ENCODE measurements at regions not wholly inside any gene's neighbourhood (a gene's known extent, or its start where the extent isn't known, plus 50 kb on each side); places are given as distances from the start of the nearest gene placed in this dataset.

- DNase-seq = no peak
These were observed 227.7 kb upstream of the CD96 start for GRCh38 chr3:111314181-111314873.

GRCh38 chr3:111314898-111315297 lies 227.1 kb upstream of the CD96 start:
- no peak for DNase-seq

GRCh38 chr3:111315930-111316587 lies 225.9 kb upstream of the CD96 start:
- no peak for DNase-seq

- DNase-seq = no peak
These were observed 223.7 kb upstream of the CD96 start for GRCh38 chr3:111318289-111318688.

GRCh38 chr3:111319598-111319997 lies 222.4 kb upstream of the CD96 start:
- no peak for DNase-seq

GRCh38 chr3:111321786-111322185 lies 220.2 kb upstream of the CD96 start:
- DNase-seq = no peak

- DNase-seq = no peak
These were observed 219.0 kb upstream of the CD96 start for GRCh38 chr3:111323019-111323418.

- DNase-seq = no peak
These were observed 217.8 kb upstream of the CD96 start for GRCh38 chr3:111324151-111324550.

- DNase-seq = no peak
These were observed 217.4 kb upstream of the CD96 start for GRCh38 chr3:111324645-111325044.

- no peak for DNase-seq
These were observed 216.8 kb upstream of the CD96 start for GRCh38 chr3:111325160-111325718.

- no peak for DNase-seq
These were observed 215.6 kb upstream of the CD96 start for GRCh38 chr3:111326144-111326995.

GRCh38 chr3:111331306-111331705 lies 210.7 kb upstream of the CD96 start:
- no peak for DNase-seq

- DNase-seq = no peak
These were observed 210.1 kb upstream of the CD96 start for GRCh38 chr3:111331912-111332311.

- DNase-seq = no peak
These were observed 209.4 kb upstream of the CD96 start for GRCh38 chr3:111332488-111333080.

- DNase-seq = no peak
These were observed 208.4 kb upstream of the CD96 start for GRCh38 chr3:111333642-111334041.

GRCh38 chr3:111335512-111336303 lies 206.3 kb upstream of the CD96 start:
- no peak for DNase-seq

- no peak for DNase-seq
These were observed 205.5 kb upstream of the CD96 start for GRCh38 chr3:111336511-111336910.

GRCh38 chr3:111338059-111338698 lies 203.8 kb upstream of the CD96 start:
- peak; percentile 31 for DNase-seq

GRCh38 chr3:111339017-111339416 lies 203.0 kb upstream of the CD96 start:
- no peak for DNase-seq

- no peak for DNase-seq
These were observed 190.7 kb upstream of the CD96 start for GRCh38 chr3:111351334-111351733.

- no peak for DNase-seq
These were observed 189.4 kb upstream of the CD96 start for GRCh38 chr3:111352585-111352984.

Data from NCI-H1048 (cell line).